Adipocyte (in vitro differentiated cells): ENCODE measurements at regions not wholly inside any gene's neighbourhood (a gene's known extent, or its start where the extent isn't known, plus 50 kb on each side); places are given as distances from the start of the nearest gene placed in this dataset.

ENCODE experiments used
- DNase-seq: peaks from one replicate; pipeline ENCODE4 v3.0.0-alpha.2; 2015; ENCODE audit warnings: low read depth
- H3K27me3 ChIP-seq: replicated peaks from 2 replicates; pipeline ENCODE4 v1.7.0; 2013; ENCODE audit warnings: mild to moderate bottlenecking, low read length, moderate library complexity; ENCODE audit not compliant: control insufficient read depth, insufficient read depth
- H3K36me3 ChIP-seq: 2 replicates; pipeline ENCODE4 v1.7.0; 2013; ENCODE audit warnings: low read length, mild to moderate bottlenecking, moderate library complexity; ENCODE audit not compliant: control insufficient read depth, insufficient read depth, severe bottlenecking
- H3K4me1 ChIP-seq: 2 replicates; pipeline ENCODE4 v1.7.0; 2013; ENCODE audit warnings: mild to moderate bottlenecking, low read length, moderate library complexity; ENCODE audit not compliant: control insufficient read depth, insufficient read depth
- H3K4me3 ChIP-seq: 2 replicates; pipeline ENCODE4 v1.7.0; 2013; ENCODE audit warnings: mild to moderate bottlenecking, low read length, moderate library complexity
- H3K9ac ChIP-seq: 2 replicates; pipeline ENCODE4 v1.7.0; 2013; ENCODE audit warnings: mild to moderate bottlenecking, low read length, moderate library complexity
- H3K9me3 ChIP-seq: 2 replicates; pipeline ENCODE4 v1.7.0; 2013; ENCODE audit warnings: mild to moderate bottlenecking, low read length, moderate library complexity; ENCODE audit not compliant: control insufficient read depth

DNA sequence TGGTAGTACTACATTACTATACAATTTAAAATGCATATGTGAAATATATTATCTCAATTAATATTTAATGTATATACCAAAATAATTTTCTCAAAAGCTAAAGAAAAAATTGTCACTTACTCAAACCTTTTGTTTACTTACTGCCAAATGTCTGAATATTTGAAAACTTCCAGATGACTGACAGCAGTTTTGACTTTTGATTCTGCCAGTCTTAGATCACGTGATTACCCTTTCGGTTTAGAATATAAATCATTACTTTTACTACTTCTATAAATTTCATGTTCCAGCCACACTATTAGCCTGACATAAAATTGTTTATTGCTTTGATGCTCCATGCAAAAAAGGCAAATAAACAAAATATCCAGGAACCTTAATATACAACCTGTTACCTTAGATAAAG is 680.7 kb upstream of the ID4 start:
- Histone ChIP-seq H3K4me1 (peaks cover 14% of the 10 kb centered on the region), H3K9me3 (no peaks in the 10 kb centered on the region), H3K9ac (no peak overlapping the region), H3K4me3 (no peak overlapping the region), H3K36me3 (no peaks in the 10 kb centered on the region), H3K27me3 (no peaks in the 10 kb centered on the region)
- no peak for DNase-seq

DNA sequence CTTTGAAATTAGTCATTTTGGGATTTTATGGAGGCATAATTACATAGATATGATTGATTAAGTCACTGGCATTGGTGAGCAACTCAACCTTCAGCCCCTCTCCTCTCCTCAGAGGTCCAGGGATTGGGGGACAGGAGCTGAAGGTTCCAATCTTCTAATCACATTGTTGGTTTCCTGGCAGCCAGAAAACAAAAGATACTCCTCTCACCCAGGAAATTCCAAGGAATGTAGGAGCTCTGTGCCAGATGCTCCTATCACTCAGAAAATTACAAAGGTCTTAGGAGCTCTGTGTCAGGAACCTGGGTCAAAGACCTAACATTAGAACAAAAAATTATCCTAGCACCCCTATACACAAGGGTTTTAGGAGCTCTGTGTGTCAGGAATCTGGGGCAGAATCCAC is 679.7 kb upstream of the ID4 start:
- Histone ChIP-seq H3K27me3 (no peaks in the 10 kb centered on the region), H3K9ac (no peak overlapping the region), H3K4me3 (no peak overlapping the region), H3K4me1 (peaks cover 14% of the 10 kb centered on the region), H3K9me3 (no peaks in the 10 kb centered on the region), H3K36me3 (no peaks in the 10 kb centered on the region)
- no peak for DNase-seq

DNA sequence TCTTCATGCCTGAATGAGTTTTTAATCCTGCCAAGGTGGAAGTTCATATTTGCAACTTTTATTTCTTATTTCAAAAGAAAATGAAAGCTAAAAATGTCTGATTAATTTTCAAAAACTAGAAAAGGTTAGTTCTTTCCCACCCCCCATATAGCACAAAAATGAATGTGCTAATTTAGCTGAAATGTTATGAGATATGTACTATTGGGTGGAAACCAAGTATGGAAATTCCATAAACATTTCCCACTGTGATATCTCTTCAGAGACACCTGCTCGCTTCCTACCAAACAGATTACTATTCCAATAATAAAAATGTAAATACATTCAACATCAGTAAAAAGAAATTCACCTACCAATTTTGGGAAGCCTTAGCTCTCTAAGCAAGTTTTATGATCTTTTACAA is 678.6 kb upstream of the ID4 start:
- Histone ChIP-seq H3K9ac (no peak overlapping the region), H3K4me1 (peaks cover 11% of the 10 kb centered on the region), H3K36me3 (no peaks in the 10 kb centered on the region), H3K9me3 (no peaks in the 10 kb centered on the region), H3K27me3 (no peaks in the 10 kb centered on the region), H3K4me3 (no peak overlapping the region)
- DNase-seq: no peak

DNA sequence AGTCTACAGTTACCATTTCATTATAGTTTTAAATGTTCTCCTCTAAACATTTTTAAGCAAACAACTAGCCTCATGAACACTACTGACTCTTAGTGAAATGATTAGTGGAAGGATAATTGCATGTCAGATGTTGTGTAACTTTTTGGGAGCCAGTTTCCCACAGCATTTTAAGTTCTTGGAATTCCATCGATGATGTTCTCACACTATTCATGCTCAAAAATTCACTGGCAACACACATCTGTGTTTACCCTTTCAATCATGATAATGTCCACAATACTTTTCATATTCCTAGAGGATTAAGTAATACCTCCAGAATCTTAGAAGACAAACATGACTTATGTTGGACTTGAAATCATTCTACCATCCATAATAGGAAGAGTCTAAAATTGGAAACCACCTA is 678.1 kb upstream of the ID4 start:
- H3K36me3 ChIP-seq: no peaks in the 10 kb centered on the region
- no peaks in the 10 kb centered on the region for H3K27me3 ChIP-seq
- no peak overlapping the region for H3K4me3 ChIP-seq
- H3K4me1 ChIP-seq: peaks cover 6% of the 10 kb centered on the region
- no peak overlapping the region for H3K9ac ChIP-seq
- DNase-seq: no peak
- H3K9me3 ChIP-seq: no peaks in the 10 kb centered on the region

DNA sequence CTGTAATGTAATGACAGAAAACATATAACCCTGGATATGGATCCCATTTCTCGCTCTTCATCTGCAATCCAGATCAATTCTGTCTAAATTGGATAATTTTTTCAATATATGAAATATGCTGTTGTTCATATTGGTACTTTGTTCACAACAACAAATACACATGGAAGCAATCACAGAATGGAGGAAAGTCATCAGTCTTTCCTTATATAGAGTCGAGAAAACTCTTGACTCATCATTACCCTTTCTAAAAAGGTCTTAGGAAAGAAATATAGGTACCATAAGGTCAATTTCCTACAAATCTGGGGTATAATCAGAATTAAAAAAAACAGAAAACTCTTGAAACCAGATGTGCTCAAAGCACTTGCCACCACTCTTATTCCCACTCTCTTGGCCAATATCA is 677.6 kb upstream of the ID4 start:
- peaks cover 3% of the 10 kb centered on the region for H3K4me1 ChIP-seq
- DNase-seq: no peak

DNA sequence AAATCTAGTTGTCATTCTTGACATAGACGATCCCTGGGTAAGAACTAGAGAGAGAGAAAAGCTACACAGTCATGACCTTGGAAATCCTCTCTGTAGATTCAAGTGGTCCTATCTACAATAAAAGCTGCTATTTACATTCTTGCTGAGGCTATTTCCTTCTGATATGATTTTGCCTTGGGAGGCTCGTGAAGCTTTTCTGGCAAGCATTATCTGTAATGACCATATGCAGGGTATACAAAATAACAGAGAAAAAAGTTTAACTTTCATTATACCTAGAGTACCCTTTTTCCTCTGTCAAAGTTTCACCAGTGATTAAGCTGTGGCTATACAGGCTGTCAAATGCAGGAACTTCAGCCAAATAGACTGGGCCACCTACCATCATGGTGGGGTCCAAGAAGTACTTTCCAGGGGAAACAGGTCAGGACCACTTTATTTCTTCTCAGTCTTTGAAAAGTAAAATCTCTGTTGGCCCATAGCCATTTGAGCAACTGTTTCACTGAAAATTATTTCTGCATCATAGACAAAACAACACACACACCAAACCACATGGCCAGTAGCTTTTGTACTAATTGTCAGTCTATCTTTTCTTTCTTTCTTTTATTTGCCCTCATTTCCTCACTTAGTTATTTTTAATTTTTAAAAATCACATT is 677.0 kb upstream of the ID4 start:
- H3K27me3 ChIP-seq: no peaks in the 10 kb centered on the region
- no peak overlapping the region for H3K4me3 ChIP-seq
- peaks cover 3% of the 10 kb centered on the region for H3K4me1 ChIP-seq
- H3K9me3 ChIP-seq: no peaks in the 10 kb centered on the region
- H3K9ac ChIP-seq: no peak overlapping the region
- no peaks in the 10 kb centered on the region for H3K36me3 ChIP-seq
- DNase-seq: no peak

More for the DNA sequence above, 677.6 kb upstream of the ID4 start:
- Histone ChIP-seq H3K9me3 (no peaks in the 10 kb centered on the region), H3K27me3 (no peaks in the 10 kb centered on the region), H3K36me3 (no peaks in the 10 kb centered on the region), H3K4me3 (no peak overlapping the region), H3K9ac (no peak overlapping the region)

DNA sequence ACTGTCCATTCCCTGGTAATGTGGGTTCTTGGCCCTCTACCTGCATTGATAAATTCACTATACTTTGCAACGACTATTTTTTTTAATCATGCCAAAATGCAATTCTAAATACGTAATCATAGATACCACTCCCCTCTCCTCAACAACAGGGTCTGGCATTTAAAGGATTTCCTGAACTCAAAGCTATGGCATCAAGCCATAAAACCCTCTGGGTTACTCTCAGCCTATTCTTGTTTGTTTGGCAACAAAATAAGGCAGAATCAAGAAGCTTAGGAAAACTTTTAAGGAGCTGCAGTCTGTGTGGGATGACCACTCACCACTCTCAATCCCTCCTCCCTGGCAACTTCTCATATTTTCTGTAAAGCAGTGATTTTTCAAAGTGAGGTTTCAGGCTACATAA is 669.9 kb upstream of the ID4 start:
- Histone ChIP-seq H3K4me1 (no peaks in the 10 kb centered on the region), H3K9me3 (peaks cover 4% of the 10 kb centered on the region), H3K27me3 (no peaks in the 10 kb centered on the region), H3K36me3 (no peaks in the 10 kb centered on the region), H3K9ac (no peak overlapping the region), H3K4me3 (no peak overlapping the region)
- DNase-seq: no peak

DNA sequence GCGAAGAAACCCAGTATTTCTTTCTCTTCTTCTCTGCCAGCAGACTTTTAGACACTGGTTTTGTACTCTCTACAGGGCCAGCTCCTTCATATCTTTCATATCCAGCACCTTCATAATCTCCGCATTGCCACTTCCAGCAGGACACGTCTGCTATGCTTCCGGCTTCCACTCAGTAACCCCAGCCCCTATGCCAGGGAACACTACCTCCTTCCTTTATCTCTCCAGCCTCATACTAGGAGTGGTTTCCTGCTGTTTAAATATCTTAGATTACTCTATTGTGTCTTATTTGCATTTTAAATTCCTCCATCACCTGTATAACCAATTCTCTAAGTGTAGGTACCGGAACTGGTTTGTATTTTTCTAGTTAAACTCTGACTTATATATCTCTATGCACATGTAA is 667.8 kb upstream of the ID4 start:
- Histone ChIP-seq H3K4me1 (no peaks in the 10 kb centered on the region), H3K4me3 (no peak overlapping the region), H3K27me3 (no peaks in the 10 kb centered on the region), H3K9me3 (peaks cover 4% of the 10 kb centered on the region), H3K36me3 (no peaks in the 10 kb centered on the region), H3K9ac (no peak overlapping the region)
- no peak for DNase-seq

DNA sequence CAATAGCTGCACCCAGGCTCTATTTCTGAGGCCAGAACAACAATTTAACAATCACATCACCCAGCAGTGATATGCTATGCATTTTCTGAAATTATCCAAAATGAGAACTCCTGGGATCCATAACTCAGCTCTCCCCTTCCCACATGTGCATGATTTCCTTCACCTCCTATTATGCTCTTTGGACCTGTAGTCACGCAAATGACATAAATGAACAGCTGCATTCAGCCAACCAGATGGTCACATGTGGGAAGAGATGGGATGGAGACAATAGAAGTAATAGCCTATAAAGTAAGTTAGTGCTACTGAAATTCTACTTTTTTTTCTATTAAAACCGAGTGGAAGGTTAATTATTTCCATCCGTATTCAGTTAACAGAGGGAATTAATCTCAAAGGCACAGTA is 662.1 kb upstream of the ID4 start:
- H3K4me1 ChIP-seq: no peaks in the 10 kb centered on the region
- no peaks in the 10 kb centered on the region for H3K36me3 ChIP-seq
- DNase-seq: no peak

DNA sequence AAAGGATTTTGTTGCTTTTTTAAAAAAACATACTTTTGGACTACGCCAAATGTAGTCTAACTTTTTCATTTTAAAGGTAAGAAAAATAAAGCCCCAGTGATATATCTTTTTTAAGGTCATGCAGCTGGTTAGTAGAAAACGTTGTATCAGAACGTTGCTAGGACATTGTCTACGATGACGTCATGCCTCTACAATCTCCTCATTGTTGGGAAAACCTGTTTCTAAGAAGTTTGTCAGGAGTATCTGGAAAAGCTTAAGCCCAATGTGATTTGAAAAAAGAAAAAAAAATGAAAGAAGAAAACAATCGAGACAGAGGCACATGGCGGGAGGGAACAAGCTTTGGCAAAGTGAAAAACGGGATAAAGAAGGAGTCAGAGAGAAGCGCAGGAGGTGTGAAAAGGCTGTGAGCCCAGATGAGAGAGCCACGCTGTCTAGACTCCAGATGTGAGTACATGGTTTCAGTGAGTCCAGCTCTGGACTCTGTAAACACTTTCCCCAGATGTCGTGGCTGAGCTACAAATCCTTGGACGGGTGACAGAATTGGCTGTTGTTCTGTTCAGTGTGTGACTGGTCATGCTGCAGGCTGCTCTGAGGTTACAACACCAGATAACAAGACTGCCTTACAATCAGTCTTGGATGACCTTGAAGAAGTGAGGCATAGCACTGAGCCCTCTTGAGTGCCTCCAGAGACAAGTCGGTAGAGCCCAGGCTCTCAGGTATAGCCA is 656.7 kb upstream of the ID4 start:
- DNase-seq: peak; percentile 2
- Histone ChIP-seq H3K27me3 (no peaks in the 10 kb centered on the region), H3K4me3 (no peak overlapping the region), H3K9me3 (peaks cover 10% of the 10 kb centered on the region), H3K36me3 (no peaks in the 10 kb centered on the region), H3K4me1 (peaks cover 7% of the 10 kb centered on the region), H3K9ac (no peak overlapping the region)

More for the DNA sequence above, 662.1 kb upstream of the ID4 start:
- Histone ChIP-seq H3K9me3 (peaks cover 14% of the 10 kb centered on the region), H3K9ac (no peak overlapping the region), H3K27me3 (no peaks in the 10 kb centered on the region), H3K4me3 (no peak overlapping the region)

DNA sequence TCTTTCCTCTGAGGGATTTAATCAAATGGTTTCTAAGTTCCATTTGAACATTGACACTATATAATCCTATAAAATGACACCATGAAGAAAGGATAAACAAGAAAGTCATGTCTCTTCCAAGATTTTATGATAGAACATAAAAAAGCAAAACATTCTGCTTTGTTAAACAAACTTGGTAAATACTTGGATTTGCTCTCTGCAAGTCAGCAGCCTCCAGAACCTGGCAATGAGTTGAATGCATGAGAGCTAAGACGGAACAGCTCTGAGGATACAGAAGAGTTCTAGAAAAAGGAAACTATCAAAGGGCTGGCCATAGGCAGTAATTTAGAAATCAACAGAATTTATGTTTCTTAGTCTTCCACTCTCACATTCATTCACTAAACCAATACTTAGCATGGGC is 656.0 kb upstream of the ID4 start:
- DNase-seq: no peak
- no peak overlapping the region for H3K9ac ChIP-seq
- H3K27me3 ChIP-seq: no peaks in the 10 kb centered on the region
- peaks cover 10% of the 10 kb centered on the region for H3K9me3 ChIP-seq
- H3K4me1 ChIP-seq: peaks cover 7% of the 10 kb centered on the region
- H3K4me3 ChIP-seq: no peak overlapping the region
- H3K36me3 ChIP-seq: no peaks in the 10 kb centered on the region

DNA sequence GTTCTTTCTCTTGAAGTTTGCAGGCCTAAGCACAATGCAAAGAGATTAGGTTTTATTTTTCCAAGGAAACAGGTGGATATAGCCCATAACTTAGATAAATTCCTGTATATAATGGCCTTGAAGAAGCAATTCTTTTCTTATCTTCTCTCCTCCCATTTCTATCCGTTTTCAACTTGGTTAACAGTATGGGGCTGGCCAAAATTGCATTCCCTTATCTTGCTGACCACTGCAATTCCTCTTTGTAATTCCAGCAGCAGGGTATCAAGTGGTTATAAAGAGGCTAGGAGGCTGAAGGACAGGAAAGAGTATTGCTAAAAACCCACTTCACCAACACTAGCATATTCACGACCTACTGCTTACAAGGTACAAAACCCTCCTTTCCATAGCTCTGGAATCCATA is 643.5 kb upstream of the ID4 start:
- Histone ChIP-seq H3K9me3 (no peaks in the 10 kb centered on the region), H3K4me1 (no peaks in the 10 kb centered on the region), H3K27me3 (no peaks in the 10 kb centered on the region), H3K9ac (no peak overlapping the region), H3K4me3 (no peak overlapping the region), H3K36me3 (no peaks in the 10 kb centered on the region)
- DNase-seq: no peak
